HCT116 (cell line): ENCODE measurements at regions not wholly inside any gene's neighbourhood (a gene's known extent, or its start where the extent isn't known, plus 50 kb on each side); places are given as distances from the start of the nearest gene placed in this dataset.

Source experiments
- ATAC-seq: fragments of 200-7000 bp; cut with Tn5 transposase; 2 replicates; pipeline ENCODE4 v1.9.1; 2020; ENCODE audit warnings: mild to moderate bottlenecking, moderate library complexity
- BruUV-seq: library from RNA; stranded (reverse); fragments of 400-500 nt; replicated peaks from 2 replicates; lab custom pipeline; 2021; lab: Mats Ljungman, UMichigan
- CTCF ChIA-PET: fragments of 300-600 bp; sonication (Branson Sonifier 250); formaldehyde crosslinking; loops from one replicate; lab custom pipeline; 2021; ENCODE audit warnings: antibody characterized with exemption; lab: Charles Lee
- POLR2A ChIA-PET: fragments of 300-600, 350-600 bp; sonication (Branson Sonifier 250); formaldehyde crosslinking; loops from one replicate; lab custom pipeline; 2021; ENCODE audit warnings: antibody characterized with exemption; lab: Charles Lee
- RAD21 ChIA-PET, 2 experiments: fragments of 300-600 bp; sonication (Branson Sonifier 250); formaldehyde crosslinking; loops; one replicate each; lab custom pipeline; 2023; ENCODE audit warnings: low total read pairs in 2 of 2; ENCODE audit not compliant: uncharacterized antibody in 2 of 2, unreplicated experiment in 2 of 2, low non-redundant PET in 1 of 2; lab: Charles Lee
- DNase-seq: peaks from one replicate; pipeline ENCODE4 v3.0.0-alpha.2; 2010; ENCODE audit warnings: low read depth, low spot score
- H2AFZ ChIP-seq: fragments of 200-600 bp; shearing (Covaris generic), sonication (generic); 2 replicates; pipeline ENCODE4 v1.6.1; 2017; ENCODE audit warnings: low read depth, mixed run types, mixed read lengths, antibody characterized with exemption, low read length; ENCODE audit not compliant: poor library complexity, severe bottlenecking
- H3K27ac ChIP-seq: 2 replicates; pipeline ENCODE4 v1.5.1; 2012; ENCODE audit warnings: low read depth, low read length
- H3K27me3 ChIP-seq: fragments of 200-600 bp; sonication (generic); 2 replicates; pipeline ENCODE4 v1.6.1; 2016; ENCODE audit warnings: mixed run types, low read length, mixed read lengths; ENCODE audit not compliant: insufficient read depth
- H3K36me3 ChIP-seq, 2 experiments: fragments of 200-500 bp in 1 of 2; fragments of 200-600 bp in 1 of 2; sonication (Bioruptor generic) in 1 of 2; sonication (generic) in 1 of 2; 2 replicates each; pipeline versions ENCODE4 v1.5.1 to v1.6.1; 2014 to 2016; ENCODE audit warnings: low read length in 2 of 2, inconsistent platforms in 1 of 2, mixed read lengths in 1 of 2, mixed run types in 1 of 2; ENCODE audit not compliant: insufficient read depth in 2 of 2, control insufficient read depth in 1 of 2
- H3K4me1 ChIP-seq, 2 experiments: fragments of 200-600 bp in 1 of 2; sonication (generic) in 1 of 2; 2 replicates each; pipeline versions ENCODE4 v1.5.1 to v1.6.1; 2012 to 2017; ENCODE audit warnings: low read length in 2 of 2, inconsistent platforms in 1 of 2, mild to moderate bottlenecking in 1 of 2, mixed read lengths in 1 of 2, mixed run types in 1 of 2, moderate library complexity in 1 of 2; ENCODE audit not compliant: insufficient read depth in 2 of 2, control insufficient read depth in 1 of 2
- H3K4me2 ChIP-seq: fragments of 200-600 bp; sonication (generic); 2 replicates; pipeline ENCODE4 v1.6.1; 2017; ENCODE audit warnings: mixed run types, low read length, mixed read lengths
- H3K4me3 ChIP-seq, 2 experiments: fragments of 200-600 bp in 1 of 2; sonication (generic) in 1 of 2; replicated peaks in 1 of 2; 2 replicates each; pipeline ENCODE4 v1.5.1; 2011 to 2016; ENCODE audit warnings: low read length in 2 of 2, control low read depth in 1 of 2, low read depth in 1 of 2, mild to moderate bottlenecking in 1 of 2, mixed read lengths in 1 of 2, mixed run types in 1 of 2
- H3K79me2 ChIP-seq: fragments of 200-600 bp; sonication (generic); 2 replicates; pipeline ENCODE4 v1.6.1; 2017; ENCODE audit warnings: mild to moderate bottlenecking, mixed run types, low read length, moderate library complexity, mixed read lengths; ENCODE audit not compliant: insufficient read depth
- H3K9ac ChIP-seq: fragments of 200-600 bp; sonication (generic); 2 replicates; pipeline ENCODE4 v1.6.1; 2016; ENCODE audit warnings: low read length, mixed read lengths
- H3K9me2 ChIP-seq: fragments of 200-600 bp; sonication (generic), shearing (Covaris generic); 2 replicates; pipeline ENCODE4 v1.6.1; 2017; ENCODE audit warnings: mixed run types, mild to moderate bottlenecking, moderate library complexity; ENCODE audit not compliant: insufficient read depth
- H3K9me3 ChIP-seq, 2 experiments: fragments of 200-500 bp in 1 of 2; fragments of 200-600 bp in 1 of 2; sonication (Bioruptor generic) in 1 of 2; sonication (generic) in 1 of 2; 2 replicates each; pipeline ENCODE4 v1.6.1; 2014 to 2017; ENCODE audit warnings: low read length in 2 of 2, mixed read lengths in 2 of 2, inconsistent platforms in 1 of 2, low read depth in 1 of 2, mild to moderate bottlenecking in 1 of 2, mixed run types in 1 of 2, moderate library complexity in 1 of 2; ENCODE audit not compliant: control insufficient read depth in 1 of 2, insufficient read depth in 1 of 2
- H4K20me1 ChIP-seq: fragments of 200-600 bp; sonication (generic), shearing (Covaris generic); 2 replicates; pipeline ENCODE4 v1.6.1; 2017; ENCODE audit warnings: mixed run types, mild to moderate bottlenecking, moderate library complexity; ENCODE audit not compliant: insufficient read depth
- CBX3 ChIP-seq: IDR thresholded peaks from 2 replicates; pipeline ENCODE4 v1.6.1; 2012; ENCODE audit warnings: low read depth
- EGR1 ChIP-seq: IDR thresholded peaks from 2 replicates; pipeline ENCODE4 v1.6.1; 2012; ENCODE audit warnings: low read depth
- EZH2 ChIP-seq: fragments of 200-600 bp; sonication (generic); IDR thresholded peaks from 2 replicates; pipeline ENCODE4 v1.6.1; 2017; ENCODE audit warnings: antibody characterized with exemption, mixed run types
- FOSL1 ChIP-seq: IDR thresholded peaks from 2 replicates; pipeline ENCODE4 v1.6.1; 2012; ENCODE audit warnings: low read depth
- JUND ChIP-seq: IDR thresholded peaks from 2 replicates; pipeline ENCODE4 v1.6.1; 2012
- POLR2A ChIP-seq: IDR thresholded peaks from 2 replicates; pipeline ENCODE4 v1.7.0; 2011; ENCODE audit warnings: borderline replicate concordance; ENCODE audit not compliant: insufficient read depth, insufficient read length; ENCODE audit errors: extremely low read depth
- POLR2AphosphoS5 ChIP-seq: IDR thresholded peaks from 2 replicates; pipeline ENCODE4 v1.6.1; 2011; ENCODE audit warnings: mild to moderate bottlenecking, low read depth, low read length, moderate library complexity
- RAD21 ChIP-seq: IDR thresholded peaks from 2 replicates; pipeline ENCODE4 v1.6.1; 2012; ENCODE audit warnings: low read depth, mild to moderate bottlenecking
- SIN3A ChIP-seq: IDR thresholded peaks from 2 replicates; pipeline ENCODE4 v1.6.1; 2012; ENCODE audit warnings: low read depth
- SP1 ChIP-seq: IDR thresholded peaks from 2 replicates; pipeline ENCODE4 v1.6.1; 2012; ENCODE audit warnings: low read depth
- SRF ChIP-seq: IDR thresholded peaks from 2 replicates; pipeline ENCODE4 v1.6.1; 2012; ENCODE audit warnings: low read depth
- TCF7L2 ChIP-seq: IDR thresholded peaks from 2 replicates; pipeline ENCODE4 v1.7.0; 2011; ENCODE audit warnings: borderline replicate concordance, inconsistent platforms; ENCODE audit not compliant: insufficient read depth, insufficient read length; ENCODE audit errors: extremely low read depth
- YY1 ChIP-seq: IDR thresholded peaks from 2 replicates; pipeline ENCODE4 v1.6.1; 2011; ENCODE audit warnings: low read length, low read depth, moderate library complexity, mild to moderate bottlenecking; ENCODE audit not compliant: insufficient replicate concordance; ENCODE audit errors: extremely low read depth
- ZNF274 ChIP-seq: fragments of 200-500 bp; sonication (Bioruptor generic); IDR thresholded peaks from 2 replicates; pipeline ENCODE4 v1.6.1; 2014; ENCODE audit warnings: mild to moderate bottlenecking, low read depth, low read length, inconsistent platforms
- intact Hi-C: fragments of 100-400 bp; cut with micrococcal nuclease; formaldehyde crosslinking; loops from 2 replicates; pipeline ENCODE4 v1.10.0; 2022
- TF ChIP-seq, protein P1 (sequence below): IDR thresholded peaks from 2 replicates; pipeline ENCODE4 v1.6.1; 2012
- TF ChIP-seq, protein P2 (sequence below): IDR thresholded peaks from 2 replicates; pipeline ENCODE4 v1.6.1; 2012
- TF ChIP-seq, protein P3 (sequence below): IDR thresholded peaks from 2 replicates; pipeline ENCODE4 v1.6.1; 2012; ENCODE audit warnings: low read depth
- TF ChIP-seq, protein P4 (sequence below): IDR thresholded peaks from 2 replicates; pipeline ENCODE4 v1.6.1; 2011; ENCODE audit warnings: mild to moderate bottlenecking, low read length, moderate library complexity; ENCODE audit not compliant: insufficient replicate concordance; ENCODE audit errors: extremely low read depth
- TF ChIP-seq, protein P5 (sequence below), 3 experiments: fragments of 200-600 bp in 1 of 3; sonication (generic) in 1 of 3; IDR thresholded peaks in 2 of 3; conservative IDR thresholded peaks in 1 of 3; 2 replicates each; pipeline ENCODE4 v1.5.1; 2012 to 2017; ENCODE audit warnings: low read depth in 2 of 3, low read length in 2 of 3, antibody characterized with exemption in 1 of 3, borderline replicate concordance in 1 of 3, control low read depth in 1 of 3, mild to moderate bottlenecking in 1 of 3, mixed read lengths in 1 of 3, mixed run types in 1 of 3, moderate library complexity in 1 of 3; ENCODE audit not compliant: insufficient read depth in 1 of 3

DNA sequence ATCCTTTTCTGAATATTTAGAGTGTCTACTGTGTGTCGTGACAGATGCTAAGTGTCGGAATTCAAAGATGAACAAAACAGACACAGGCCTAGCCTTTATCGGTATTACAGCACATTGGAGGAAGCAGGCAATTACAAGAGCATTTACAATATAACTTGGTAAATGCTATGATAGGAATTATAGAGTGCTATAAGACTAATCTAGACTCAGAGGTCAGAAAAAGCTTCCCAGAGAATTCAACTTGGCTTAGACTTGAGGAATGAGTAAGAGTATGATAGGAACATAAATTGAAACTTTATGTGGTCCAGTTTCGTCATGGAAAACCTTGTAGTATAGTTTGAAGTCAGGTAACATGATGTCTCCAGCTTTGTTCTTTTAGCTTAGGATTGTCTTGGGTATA, 395.7 kb upstream of the FAT3 start:
- ATAC-seq: no peak
- TF ChIP-seq RAD21 (no peak), YY1 (no peak), TCF7L2 (no peak), FOSL1 (no peak), ZNF274 (no peak), CBX3 (no peak), SRF (no peak), EGR1 (no peak), SP1 (no peak), JUND (no peak), POLR2A (no peak), EZH2 (no peak), SIN3A (no peak), POLR2AphosphoS5 (no peak)
- TF ChIP-seq, protein P1, sequence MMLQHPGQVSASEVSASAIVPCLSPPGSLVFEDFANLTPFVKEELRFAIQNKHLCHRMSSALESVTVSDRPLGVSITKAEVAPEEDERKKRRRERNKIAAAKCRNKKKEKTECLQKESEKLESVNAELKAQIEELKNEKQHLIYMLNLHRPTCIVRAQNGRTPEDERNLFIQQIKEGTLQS: no peak
- TF ChIP-seq, protein P2, sequence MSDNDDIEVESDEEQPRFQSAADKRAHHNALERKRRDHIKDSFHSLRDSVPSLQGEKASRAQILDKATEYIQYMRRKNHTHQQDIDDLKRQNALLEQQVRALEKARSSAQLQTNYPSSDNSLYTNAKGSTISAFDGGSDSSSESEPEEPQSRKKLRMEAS: no peak
- TF ChIP-seq, protein P3, sequence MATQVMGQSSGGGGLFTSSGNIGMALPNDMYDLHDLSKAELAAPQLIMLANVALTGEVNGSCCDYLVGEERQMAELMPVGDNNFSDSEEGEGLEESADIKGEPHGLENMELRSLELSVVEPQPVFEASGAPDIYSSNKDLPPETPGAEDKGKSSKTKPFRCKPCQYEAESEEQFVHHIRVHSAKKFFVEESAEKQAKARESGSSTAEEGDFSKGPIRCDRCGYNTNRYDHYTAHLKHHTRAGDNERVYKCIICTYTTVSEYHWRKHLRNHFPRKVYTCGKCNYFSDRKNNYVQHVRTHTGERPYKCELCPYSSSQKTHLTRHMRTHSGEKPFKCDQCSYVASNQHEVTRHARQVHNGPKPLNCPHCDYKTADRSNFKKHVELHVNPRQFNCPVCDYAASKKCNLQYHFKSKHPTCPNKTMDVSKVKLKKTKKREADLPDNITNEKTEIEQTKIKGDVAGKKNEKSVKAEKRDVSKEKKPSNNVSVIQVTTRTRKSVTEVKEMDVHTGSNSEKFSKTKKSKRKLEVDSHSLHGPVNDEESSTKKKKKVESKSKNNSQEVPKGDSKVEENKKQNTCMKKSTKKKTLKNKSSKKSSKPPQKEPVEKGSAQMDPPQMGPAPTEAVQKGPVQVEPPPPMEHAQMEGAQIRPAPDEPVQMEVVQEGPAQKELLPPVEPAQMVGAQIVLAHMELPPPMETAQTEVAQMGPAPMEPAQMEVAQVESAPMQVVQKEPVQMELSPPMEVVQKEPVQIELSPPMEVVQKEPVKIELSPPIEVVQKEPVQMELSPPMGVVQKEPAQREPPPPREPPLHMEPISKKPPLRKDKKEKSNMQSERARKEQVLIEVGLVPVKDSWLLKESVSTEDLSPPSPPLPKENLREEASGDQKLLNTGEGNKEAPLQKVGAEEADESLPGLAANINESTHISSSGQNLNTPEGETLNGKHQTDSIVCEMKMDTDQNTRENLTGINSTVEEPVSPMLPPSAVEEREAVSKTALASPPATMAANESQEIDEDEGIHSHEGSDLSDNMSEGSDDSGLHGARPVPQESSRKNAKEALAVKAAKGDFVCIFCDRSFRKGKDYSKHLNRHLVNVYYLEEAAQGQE: no peak
- TF ChIP-seq, protein P4, sequence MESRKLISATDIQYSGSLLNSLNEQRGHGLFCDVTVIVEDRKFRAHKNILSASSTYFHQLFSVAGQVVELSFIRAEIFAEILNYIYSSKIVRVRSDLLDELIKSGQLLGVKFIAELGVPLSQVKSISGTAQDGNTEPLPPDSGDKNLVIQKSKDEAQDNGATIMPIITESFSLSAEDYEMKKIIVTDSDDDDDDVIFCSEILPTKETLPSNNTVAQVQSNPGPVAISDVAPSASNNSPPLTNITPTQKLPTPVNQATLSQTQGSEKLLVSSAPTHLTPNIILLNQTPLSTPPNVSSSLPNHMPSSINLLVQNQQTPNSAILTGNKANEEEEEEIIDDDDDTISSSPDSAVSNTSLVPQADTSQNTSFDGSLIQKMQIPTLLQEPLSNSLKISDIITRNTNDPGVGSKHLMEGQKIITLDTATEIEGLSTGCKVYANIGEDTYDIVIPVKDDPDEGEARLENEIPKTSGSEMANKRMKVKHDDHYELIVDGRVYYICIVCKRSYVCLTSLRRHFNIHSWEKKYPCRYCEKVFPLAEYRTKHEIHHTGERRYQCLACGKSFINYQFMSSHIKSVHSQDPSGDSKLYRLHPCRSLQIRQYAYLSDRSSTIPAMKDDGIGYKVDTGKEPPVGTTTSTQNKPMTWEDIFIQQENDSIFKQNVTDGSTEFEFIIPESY: no peak
- TF ChIP-seq, protein P5, sequence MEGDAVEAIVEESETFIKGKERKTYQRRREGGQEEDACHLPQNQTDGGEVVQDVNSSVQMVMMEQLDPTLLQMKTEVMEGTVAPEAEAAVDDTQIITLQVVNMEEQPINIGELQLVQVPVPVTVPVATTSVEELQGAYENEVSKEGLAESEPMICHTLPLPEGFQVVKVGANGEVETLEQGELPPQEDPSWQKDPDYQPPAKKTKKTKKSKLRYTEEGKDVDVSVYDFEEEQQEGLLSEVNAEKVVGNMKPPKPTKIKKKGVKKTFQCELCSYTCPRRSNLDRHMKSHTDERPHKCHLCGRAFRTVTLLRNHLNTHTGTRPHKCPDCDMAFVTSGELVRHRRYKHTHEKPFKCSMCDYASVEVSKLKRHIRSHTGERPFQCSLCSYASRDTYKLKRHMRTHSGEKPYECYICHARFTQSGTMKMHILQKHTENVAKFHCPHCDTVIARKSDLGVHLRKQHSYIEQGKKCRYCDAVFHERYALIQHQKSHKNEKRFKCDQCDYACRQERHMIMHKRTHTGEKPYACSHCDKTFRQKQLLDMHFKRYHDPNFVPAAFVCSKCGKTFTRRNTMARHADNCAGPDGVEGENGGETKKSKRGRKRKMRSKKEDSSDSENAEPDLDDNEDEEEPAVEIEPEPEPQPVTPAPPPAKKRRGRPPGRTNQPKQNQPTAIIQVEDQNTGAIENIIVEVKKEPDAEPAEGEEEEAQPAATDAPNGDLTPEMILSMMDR (IDR thresholded peaks at IDR 0.05 in 2 of 3, conservative IDR thresholded peaks at IDR 0.05 in 1 of 3; ENCODE audit: borderline replicate concordance in 1 of 3, insufficient read depth in 1 of 3, low read depth in 2 of 3, low read length in 2 of 3): no peak

More for the DNA sequence above, 395.7 kb upstream of the FAT3 start:
- intact Hi-C loops: no loop called here
- H3K4me1 ChIP-seq: no peaks in the 10 kb centered on the region
- CTCF ChIA-PET: no interaction called here
- POLR2A ChIA-PET: no interaction called here
- H3K9me2 ChIP-seq: no peaks in the 10 kb centered on the region
- H3K79me2 ChIP-seq: no peaks in the 10 kb centered on the region
- no peak overlapping the region for H3K4me2 ChIP-seq
- H3K9me3 ChIP-seq: peaks cover 0 to 4% of the 10 kb centered on the region in 2 experiments; a peak in 2 of 4 replicates
- no peak overlapping the region for H2AFZ ChIP-seq
- no TSS peak for BruUV-seq
- RAD21 ChIA-PET: no interaction called here
- DNase-seq: no peak
- no peak overlapping the region for H3K9ac ChIP-seq
- H3K27ac ChIP-seq: no peak overlapping the region
- H3K4me3 ChIP-seq: no peak overlapping the region
- no peaks in the 10 kb centered on the region for H3K36me3 ChIP-seq
- H4K20me1 ChIP-seq: no peaks in the 10 kb centered on the region
- no peaks in the 10 kb centered on the region for H3K27me3 ChIP-seq
